ENCODE measurements at regions not wholly inside any gene's neighbourhood (a gene's known extent, or its start where the extent isn't known, plus 50 kb on each side); places are given as distances from the start of the nearest gene placed in this dataset.

- no peak for TF ChIP-seq CTCF (optimal IDR thresholded peaks at IDR 0.05 in 1 of 3, IDR thresholded peaks at IDR 0.05 in 1 of 3, conservative IDR thresholded peaks at IDR 0.05 in 1 of 3; ENCODE audit: extremely low read depth in 1 of 3, insufficient read depth in 2 of 3, low read length in 3 of 3)
- no peak for TF ChIP-seq EZH2 (IDR thresholded peaks at IDR 0.05; ENCODE audit: low read length)
Observed at GRCh38 chr3:153404157-153404556, 242.1 kb downstream of the RAP2B start.
